ENCODE measurements at regions not wholly inside any gene's neighbourhood (a gene's known extent, or its start where the extent isn't known, plus 50 kb on each side); places are given as distances from the start of the nearest gene placed in this dataset.
A peak's percentile ranks its signal among the peaks of the same experiment; 100 is the strongest.
"Not testable (repeated sequence)": the region's sequence is repeated elsewhere in the genome, so short reads cannot be mapped to it uniquely, and the experiment has no call there.

GRCh38 chr14:97970222-97970621 is 1173.0 kb downstream of the VRK1 start:
- DNase-seq = no peak
- H3K4me3 Mint-ChIP-seq = no peak overlapping the region
- peak overlapping the region; percentile 82 for H3K27ac Mint-ChIP-seq
- H3K27me3 Mint-ChIP-seq = no peaks in the 10 kb centered on the region
- peaks cover 19% of the 10 kb centered on the region for H3K9me3 Mint-ChIP-seq
- peaks cover 73% of the 10 kb centered on the region for H3K36me3 Mint-ChIP-seq (ENCODE audit: low read depth)
- peaks cover 92% of the 10 kb centered on the region for H3K4me1 Mint-ChIP-seq (ENCODE audit: low read depth)

DNA sequence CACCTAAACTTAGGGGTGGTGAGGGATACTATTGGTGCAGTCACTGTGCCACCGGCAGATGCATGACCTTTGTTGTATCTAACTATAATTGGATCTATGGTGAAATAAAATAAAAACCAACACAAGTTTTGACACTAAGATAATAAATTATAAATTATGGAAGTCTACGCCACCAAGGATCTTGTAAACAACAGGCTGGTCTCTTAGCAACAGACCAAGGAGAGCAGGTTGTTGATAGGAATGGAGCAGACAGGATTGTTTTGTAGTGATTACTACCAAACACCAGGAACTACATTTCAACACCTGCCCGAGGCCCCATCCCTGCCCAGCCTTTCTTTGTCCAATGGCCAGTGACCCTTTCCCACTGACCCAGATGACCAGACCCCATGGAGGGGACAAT is 1178.0 kb downstream of the VRK1 start:
- H3K27ac Mint-ChIP-seq = peak overlapping the region; percentile 95
- no peaks in the 10 kb centered on the region for H3K27me3 Mint-ChIP-seq
- H3K36me3 Mint-ChIP-seq (ENCODE audit: low read depth) = peaks cover 53% of the 10 kb centered on the region
- peak overlapping the region; percentile 91 for H3K4me3 Mint-ChIP-seq
- H3K9me3 Mint-ChIP-seq = peaks cover 4% of the 10 kb centered on the region
- DNase-seq = no peak
- H3K4me1 Mint-ChIP-seq (ENCODE audit: low read depth) = peaks cover 88% of the 10 kb centered on the region

GRCh38 chr14:97975962-97976361 is 1178.8 kb downstream of the VRK1 start:
- Mint-ChIP-seq H3K9me3 (no peaks in the 10 kb centered on the region), H3K36me3 (ENCODE audit: low read depth) (peaks cover 49% of the 10 kb centered on the region), H3K4me3 (peak overlapping the region; percentile 91), H3K4me1 (ENCODE audit: low read depth) (peaks cover 87% of the 10 kb centered on the region), H3K27ac (peak overlapping the region; percentile 95), H3K27me3 (no peaks in the 10 kb centered on the region)
- no peak for DNase-seq

- Mint-ChIP-seq H3K36me3 (ENCODE audit: low read depth) (peaks cover 44% of the 10 kb centered on the region), H3K27me3 (no peaks in the 10 kb centered on the region), H3K4me1 (ENCODE audit: low read depth) (peaks cover 86% of the 10 kb centered on the region), H3K4me3 (peak overlapping the region; percentile 91), H3K27ac (peak overlapping the region; percentile 95), H3K9me3 (no peaks in the 10 kb centered on the region)
- peak; percentile 58 for DNase-seq
Observed at GRCh38 chr14:97976861-97977260, 1179.7 kb downstream of the VRK1 start.

DNA sequence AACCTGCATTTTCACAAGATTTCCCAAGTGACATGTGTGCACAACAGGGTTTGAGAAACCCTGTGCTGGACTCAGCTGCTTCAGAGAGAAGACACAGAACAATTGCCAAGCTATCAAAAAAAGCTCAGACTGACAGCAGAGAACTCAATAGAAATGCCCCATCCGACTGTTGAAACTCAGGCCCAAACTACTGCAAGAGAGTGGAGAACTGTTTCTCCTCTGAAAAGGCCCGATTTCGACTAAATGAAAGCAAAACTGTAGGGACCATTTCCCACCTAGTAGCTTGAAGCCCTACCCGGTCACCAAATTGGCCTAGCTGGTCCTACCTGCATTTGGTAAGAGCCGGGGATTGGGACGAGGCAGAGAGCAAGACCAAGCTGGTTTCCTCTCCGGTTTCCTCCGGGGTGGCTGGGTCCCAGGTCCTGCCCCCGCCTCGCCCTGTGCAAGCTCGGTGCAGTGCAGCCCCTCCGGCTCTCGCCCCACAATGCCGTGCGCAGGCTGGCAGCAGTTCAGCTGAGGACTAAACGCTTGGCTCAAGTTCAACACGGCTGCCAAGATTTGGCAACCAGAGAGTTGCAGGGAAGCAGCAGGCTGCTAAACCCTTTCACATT is 1180.6 kb downstream of the VRK1 start:
- peak; percentile 88 for DNase-seq
- peaks cover 77% of the 10 kb centered on the region for H3K4me1 Mint-ChIP-seq (ENCODE audit: low read depth)
- H3K27ac Mint-ChIP-seq = peak overlapping the region; percentile 95
- no peaks in the 10 kb centered on the region for H3K27me3 Mint-ChIP-seq
- peaks cover 36% of the 10 kb centered on the region for H3K36me3 Mint-ChIP-seq (ENCODE audit: low read depth)
- peak overlapping the region; percentile 91 for H3K4me3 Mint-ChIP-seq
- no peaks in the 10 kb centered on the region for H3K9me3 Mint-ChIP-seq

- Mint-ChIP-seq H3K27ac (peak overlapping the region; percentile 95), H3K4me3 (peak overlapping the region; percentile 91), H3K4me1 (ENCODE audit: low read depth) (peaks cover 71% of the 10 kb centered on the region), H3K36me3 (ENCODE audit: low read depth) (peaks cover 31% of the 10 kb centered on the region), H3K27me3 (no peaks in the 10 kb centered on the region), H3K9me3 (no peaks in the 10 kb centered on the region)
- peak; percentile 82 for DNase-seq
Observed at GRCh38 chr14:97978341-97978740, 1181.2 kb downstream of the VRK1 start.

DNA sequence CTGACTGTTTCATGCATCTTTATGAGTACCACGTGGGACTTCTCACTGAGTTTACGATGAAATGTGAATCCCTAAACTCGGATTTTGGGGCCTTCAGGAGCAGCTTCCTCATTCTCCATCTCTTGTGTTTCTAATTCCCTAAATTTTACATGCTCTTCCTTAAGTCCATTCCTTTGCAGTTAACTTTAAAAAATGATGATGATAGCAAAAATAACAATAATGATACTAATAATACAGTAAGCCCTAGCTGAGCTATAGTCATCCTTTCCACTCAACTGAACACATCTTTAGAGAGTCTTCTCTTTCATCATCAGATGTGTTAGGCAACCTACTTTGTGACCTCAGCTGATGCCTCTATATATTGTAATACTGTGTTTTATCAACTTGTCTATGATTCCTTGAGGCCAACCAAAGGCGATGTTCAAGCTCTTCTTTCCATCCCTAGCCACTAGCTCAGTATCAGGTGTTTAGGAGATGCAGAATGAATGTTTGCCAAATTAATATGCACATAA is 1196.4 kb downstream of the VRK1 start:
- H3K4me3 Mint-ChIP-seq = peak overlapping the region; percentile 42

GRCh38 chr14:97994020-97994531 is 1196.9 kb downstream of the VRK1 start:
- peak; percentile 65 for DNase-seq
- H3K27me3 Mint-ChIP-seq = no peaks in the 10 kb centered on the region
- H3K4me1 Mint-ChIP-seq (ENCODE audit: low read depth) = peaks cover 73% of the 10 kb centered on the region
- no peaks in the 10 kb centered on the region for H3K36me3 Mint-ChIP-seq (ENCODE audit: low read depth)
- H3K9me3 Mint-ChIP-seq = peaks cover 8% of the 10 kb centered on the region
- H3K4me3 Mint-ChIP-seq = peak overlapping the region; percentile 42
- H3K27ac Mint-ChIP-seq = peak overlapping the region; percentile 90

More for the DNA sequence above, 1196.4 kb downstream of the VRK1 start:
- Mint-ChIP-seq H3K27me3 (no peaks in the 10 kb centered on the region), H3K27ac (peak overlapping the region; percentile 90), H3K9me3 (peaks cover 8% of the 10 kb centered on the region), H3K4me1 (ENCODE audit: low read depth) (peaks cover 70% of the 10 kb centered on the region), H3K36me3 (ENCODE audit: low read depth) (no peaks in the 10 kb centered on the region)
- DNase-seq = no peak

- peaks cover 8% of the 10 kb centered on the region for H3K9me3 Mint-ChIP-seq
- no peaks in the 10 kb centered on the region for H3K27me3 Mint-ChIP-seq
- DNase-seq = no peak
- H3K4me3 Mint-ChIP-seq = peak overlapping the region; percentile 42
- peak overlapping the region; percentile 90 for H3K27ac Mint-ChIP-seq
- H3K36me3 Mint-ChIP-seq (ENCODE audit: low read depth) = no peaks in the 10 kb centered on the region
- peaks cover 77% of the 10 kb centered on the region for H3K4me1 Mint-ChIP-seq (ENCODE audit: low read depth)
Observed at GRCh38 chr14:97995038-97995437, 1197.9 kb downstream of the VRK1 start.

GRCh38 chr14:97995531-97995930 is 1198.3 kb downstream of the VRK1 start:
- H3K9me3 Mint-ChIP-seq = peaks cover 8% of the 10 kb centered on the region
- no peaks in the 10 kb centered on the region for H3K36me3 Mint-ChIP-seq (ENCODE audit: low read depth)
- H3K4me1 Mint-ChIP-seq (ENCODE audit: low read depth) = peaks cover 76% of the 10 kb centered on the region
- H3K4me3 Mint-ChIP-seq = no peak overlapping the region
- H3K27ac Mint-ChIP-seq = peak overlapping the region; percentile 90
- no peak for DNase-seq
- no peaks in the 10 kb centered on the region for H3K27me3 Mint-ChIP-seq

DNA sequence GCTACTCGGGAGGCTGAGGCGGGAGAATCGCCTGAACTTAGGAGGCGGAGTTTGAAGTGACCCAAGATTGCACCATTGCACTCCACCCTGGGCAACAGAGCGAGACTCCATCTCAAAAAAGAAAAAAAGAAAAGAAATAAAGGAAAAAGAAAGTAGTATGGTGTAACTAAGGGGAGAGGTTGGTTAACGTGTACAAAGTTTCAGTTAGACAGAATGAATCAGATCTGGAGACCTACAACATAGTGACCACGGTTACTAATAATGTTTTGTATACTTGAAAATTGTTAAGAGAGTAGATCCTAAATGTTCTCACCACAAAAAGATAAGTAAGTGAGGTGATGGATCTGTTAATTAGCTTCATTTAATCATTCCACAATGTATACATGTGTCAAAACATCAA is 1208.8 kb downstream of the VRK1 start:
- Mint-ChIP-seq H3K4me3 (no peak overlapping the region), H3K9me3 (peaks cover 7% of the 10 kb centered on the region), H3K27me3 (no peaks in the 10 kb centered on the region), H3K27ac (no peak overlapping the region), H3K4me1 (ENCODE audit: low read depth) (peaks cover 37% of the 10 kb centered on the region), H3K36me3 (ENCODE audit: low read depth) (no peaks in the 10 kb centered on the region)
- DNase-seq = no peak

DNA sequence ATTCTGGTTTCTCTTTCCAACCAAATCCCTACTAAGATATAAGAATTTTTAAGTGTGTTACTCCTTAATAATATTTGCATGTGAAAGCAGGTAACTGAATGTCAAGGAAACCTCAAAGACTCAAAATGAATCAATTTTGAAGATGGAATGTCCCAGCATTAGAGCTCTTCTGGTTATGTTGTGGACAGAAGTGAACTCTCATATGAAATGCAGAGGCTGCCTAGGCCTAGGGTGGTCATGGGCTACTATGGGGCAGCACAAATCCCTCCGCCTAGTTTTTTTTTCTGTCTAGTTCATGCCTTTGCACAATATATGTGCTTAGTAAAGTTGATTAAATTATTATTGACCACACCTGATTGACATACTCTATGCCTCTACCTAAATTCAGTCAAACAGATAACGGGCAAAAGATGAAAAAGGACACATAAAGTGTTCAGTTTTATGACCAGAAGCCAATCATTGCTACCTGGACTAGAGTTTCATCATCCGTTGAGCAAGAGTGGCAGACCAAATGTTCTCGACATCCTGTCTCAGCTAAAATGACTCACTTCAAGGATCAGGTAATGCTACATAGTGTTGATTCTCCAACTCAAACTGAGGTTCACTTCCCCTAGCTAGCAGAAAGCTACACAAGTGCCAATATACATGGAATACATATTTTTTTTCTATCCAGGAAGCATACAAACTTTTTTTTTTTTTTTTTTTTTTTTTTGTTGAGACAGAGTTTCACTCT is 1211.4 kb downstream of the VRK1 start:
- peak overlapping the region; percentile 87 for H3K27ac Mint-ChIP-seq

GRCh38 chr14:98009177-98009576 is 1212.0 kb downstream of the VRK1 start:
- H3K36me3 Mint-ChIP-seq (ENCODE audit: low read depth); H3K4me3 Mint-ChIP-seq: not testable (repeated sequence)

More for the DNA sequence above, 1211.4 kb downstream of the VRK1 start:
- Mint-ChIP-seq H3K36me3 (ENCODE audit: low read depth) (no peaks in the 10 kb centered on the region), H3K4me3 (no peak overlapping the region), H3K9me3 (peaks cover 7% of the 10 kb centered on the region), H3K27me3 (no peaks in the 10 kb centered on the region), H3K4me1 (ENCODE audit: low read depth) (peaks cover 55% of the 10 kb centered on the region)
- DNase-seq = no peak

DNA sequence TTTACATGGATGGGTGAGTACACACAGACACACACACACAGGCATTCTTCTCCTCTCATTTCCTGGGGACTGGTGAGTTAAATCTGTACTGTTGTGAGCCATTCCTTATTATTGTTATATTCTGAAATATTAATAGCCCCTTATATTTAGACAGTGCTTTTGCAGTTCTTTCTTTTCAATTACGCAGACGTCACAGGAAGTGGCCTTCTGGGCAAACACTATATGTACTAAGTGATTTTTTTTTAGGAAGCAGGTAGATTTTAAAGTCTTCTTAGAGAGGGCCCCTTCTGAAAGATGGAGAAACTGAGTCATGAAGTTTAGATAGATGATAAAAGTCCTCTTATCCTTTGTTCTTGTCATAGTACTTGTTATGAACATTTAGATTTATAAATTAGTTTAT is 1213.6 kb downstream of the VRK1 start:
- DNase-seq = no peak
- H3K4me1 Mint-ChIP-seq (ENCODE audit: low read depth) = peaks cover 73% of the 10 kb centered on the region
- peaks cover 7% of the 10 kb centered on the region for H3K9me3 Mint-ChIP-seq
- no peaks in the 10 kb centered on the region for H3K36me3 Mint-ChIP-seq (ENCODE audit: low read depth)
- H3K4me3 Mint-ChIP-seq = no peak overlapping the region
- no peak overlapping the region for H3K27ac Mint-ChIP-seq
- no peaks in the 10 kb centered on the region for H3K27me3 Mint-ChIP-seq

More at GRCh38 chr14:98009177-98009576, 1212.0 kb downstream of the VRK1 start:
- DNase-seq, H3K9me3 Mint-ChIP-seq, H3K27me3 Mint-ChIP-seq, H3K27ac Mint-ChIP-seq: not testable (repeated sequence)
- peaks cover 57% of the 10 kb centered on the region for H3K4me1 Mint-ChIP-seq (ENCODE audit: low read depth)
